ENCODE measurements at regions not wholly inside any gene's neighbourhood (a gene's known extent, or its start where the extent isn't known, plus 50 kb on each side); places are given as distances from the start of the nearest gene placed in this dataset.

DNA sequence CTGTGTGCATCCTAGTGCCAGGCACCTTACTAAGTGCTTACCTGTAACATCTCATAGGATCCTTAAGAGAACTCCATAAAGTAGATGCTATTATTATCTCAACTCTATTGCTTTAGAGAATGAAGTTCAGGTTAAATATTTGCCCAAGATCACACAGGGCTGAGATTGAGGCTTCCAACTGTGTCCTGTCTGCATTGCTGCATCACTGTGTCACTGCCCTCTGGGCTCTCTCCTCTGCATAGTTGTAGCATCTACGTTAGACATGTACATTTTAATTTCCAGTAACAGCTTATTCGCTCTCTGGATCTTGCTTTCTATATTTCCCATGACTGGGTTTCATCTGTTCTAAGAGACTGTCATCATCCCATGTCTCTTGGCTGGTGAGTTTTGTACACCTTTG is 63.6 kb upstream of the FZD8 start:
- no peak for DNase-seq

DNA sequence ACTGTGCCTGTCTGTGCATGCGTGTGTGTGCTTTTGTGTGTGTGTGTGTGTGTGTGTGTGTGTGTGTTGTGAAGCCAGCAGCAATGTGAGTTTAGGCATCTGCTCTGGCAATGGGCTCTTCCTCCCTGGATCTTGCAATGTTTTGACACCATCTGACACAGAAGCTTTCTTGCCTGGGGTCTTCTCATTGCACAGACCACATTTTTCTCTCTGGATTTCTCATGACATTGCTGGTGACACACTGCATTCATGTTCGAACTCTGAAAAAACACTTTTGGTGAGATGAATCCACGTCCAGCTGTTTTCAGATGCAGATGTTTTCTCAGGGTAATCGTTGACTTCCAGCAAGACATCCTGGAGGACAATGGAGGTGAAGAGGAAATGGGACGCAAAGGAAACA is 63.0 kb upstream of the FZD8 start:
- no peak for DNase-seq

DNA sequence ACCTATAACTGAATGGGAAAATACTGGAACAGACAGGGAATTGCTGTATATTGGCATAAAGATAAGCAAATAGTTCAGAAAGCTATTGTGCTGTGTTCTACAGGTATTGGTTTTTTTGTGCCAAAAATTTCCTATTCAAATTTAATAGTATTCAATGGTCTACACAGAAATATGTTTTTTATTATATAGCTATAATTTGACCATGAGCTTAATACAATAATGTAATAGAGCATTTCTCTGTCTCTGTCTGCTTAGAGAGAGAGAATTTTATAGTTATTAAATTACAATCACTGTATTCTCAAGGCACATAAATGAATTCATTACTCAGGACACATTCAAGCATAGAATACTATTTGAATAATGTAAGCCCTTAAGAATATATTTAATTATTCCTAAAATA is 62.3 kb upstream of the FZD8 start:
- DNase-seq: no peak

DNA sequence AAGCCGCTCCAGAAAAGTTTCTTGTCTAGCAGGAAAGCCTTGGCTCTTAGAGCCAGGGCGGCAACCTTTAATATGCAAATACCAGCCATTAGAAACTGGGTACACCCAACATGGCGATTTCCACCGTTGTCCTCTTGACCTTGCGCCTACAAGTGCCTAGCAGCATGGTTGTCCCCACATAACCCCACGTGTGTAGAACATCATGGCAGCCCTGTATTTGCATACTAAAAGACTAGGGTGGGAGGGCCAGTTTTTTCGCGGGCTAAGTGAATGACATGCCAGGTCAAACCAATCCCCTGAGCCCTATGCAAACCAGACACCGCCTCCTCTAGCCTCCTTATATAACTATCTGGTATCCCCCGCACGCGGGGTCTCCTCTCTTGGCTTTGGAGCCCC is 58.4 kb upstream of the FZD8 start:
- DNase-seq: no peak

DNA sequence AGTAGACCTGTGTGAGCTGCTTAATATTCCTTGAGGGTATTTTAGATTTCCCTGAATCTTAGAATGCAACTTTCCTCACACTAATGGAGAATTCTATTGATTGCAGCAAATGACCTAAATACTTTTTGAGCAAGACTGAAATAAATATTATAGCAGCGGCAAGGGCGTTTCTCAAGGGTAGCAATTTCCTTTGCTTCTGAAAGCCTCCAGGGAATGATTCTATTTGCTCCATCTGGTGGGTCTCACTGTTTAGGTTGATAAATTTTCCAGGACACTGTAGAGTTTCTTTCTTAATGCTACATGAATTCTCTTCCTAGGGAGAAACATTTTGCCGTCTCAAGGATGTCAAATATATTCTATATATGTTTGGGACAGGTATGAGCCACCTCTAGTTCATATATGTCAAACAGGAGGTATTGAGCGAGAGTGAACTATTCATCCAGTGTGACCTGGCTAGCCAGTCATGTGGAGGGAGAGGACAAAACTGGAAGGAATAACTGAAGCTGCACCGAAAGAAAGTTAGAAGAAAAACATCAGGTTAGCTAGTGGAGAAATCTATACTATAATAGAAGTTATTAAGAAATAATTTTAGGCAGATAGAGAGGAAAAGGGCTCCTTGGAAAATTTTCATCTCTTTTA is 57.9 kb upstream of the FZD8 start:
- DNase-seq: no peak

DNA sequence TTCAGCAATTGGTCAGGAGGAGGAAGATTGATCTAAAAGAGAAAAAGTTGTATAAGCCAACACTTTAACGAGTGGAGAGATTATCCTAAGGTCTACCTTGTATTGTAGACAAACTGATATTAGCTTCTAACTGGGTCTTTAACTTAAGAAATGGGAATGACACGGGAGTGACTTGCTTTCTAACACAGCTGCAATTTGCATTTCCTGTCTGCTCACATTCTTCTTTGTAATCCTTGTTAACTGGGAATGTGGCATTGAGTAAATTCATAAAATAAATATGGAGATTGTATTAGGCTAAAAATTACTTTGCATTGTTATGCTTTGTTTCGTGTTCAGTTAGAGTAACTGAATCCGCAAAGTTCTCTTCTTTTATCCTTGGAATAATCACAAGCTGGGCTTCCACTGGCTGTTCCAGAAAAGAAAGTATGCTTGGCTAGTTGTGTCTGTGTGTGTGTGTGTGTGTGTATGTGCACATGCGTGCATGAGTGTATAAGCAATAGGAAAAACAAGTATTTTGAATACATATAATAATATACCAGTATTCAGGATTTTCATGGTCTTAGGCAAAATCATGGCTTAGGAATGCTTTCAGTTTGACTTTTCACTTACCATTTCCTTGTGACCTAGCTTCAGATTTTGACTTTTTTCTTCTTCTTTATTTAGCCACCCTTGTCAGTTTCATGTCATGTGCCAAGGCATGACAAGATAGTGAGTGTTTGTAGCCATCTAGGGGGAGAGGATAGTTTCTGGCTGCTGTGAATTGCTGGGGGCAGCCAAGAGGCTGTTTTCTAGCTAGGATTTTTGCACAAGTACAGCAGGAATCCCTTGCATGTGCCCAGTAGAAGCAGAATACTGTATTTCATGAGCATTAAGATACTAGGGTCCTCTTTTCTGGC is 54.5 kb upstream of the FZD8 start:
- DNase-seq: no peak

DNA sequence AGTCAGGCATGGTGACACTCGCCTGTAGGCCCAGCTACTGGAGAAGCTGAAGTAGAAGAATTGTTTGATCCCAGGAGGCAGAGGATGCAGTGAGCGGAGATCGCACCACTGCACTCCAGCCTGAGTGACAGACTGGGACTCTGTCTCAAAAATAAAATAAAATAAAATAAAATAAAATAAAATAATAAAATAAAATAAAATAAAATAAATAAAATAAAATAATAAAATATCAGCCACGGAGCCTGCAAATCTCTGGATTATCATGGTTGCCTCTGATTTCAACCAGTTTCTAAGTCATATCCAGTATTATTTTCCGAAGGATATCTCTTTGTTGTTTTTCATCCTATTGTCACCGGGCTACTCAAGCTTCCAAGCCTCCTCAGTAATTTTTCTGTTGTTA is 51.7 kb upstream of the FZD8 start:
- no peak for DNase-seq
